Stimulated activated CD4-positive, alpha-beta T cell treated with anti-CD3 and anti-CD28 coated beads, Interleukin-15, amount 100 ng/mL, for 1 hour (primary cell): ENCODE measurements at regions not wholly inside any gene's neighbourhood (a gene's known extent, or its start where the extent isn't known, plus 50 kb on each side); places are given as distances from the start of the nearest gene placed in this dataset.
"Not testable (repeated sequence)": the region's sequence is repeated elsewhere in the genome, so short reads cannot be mapped to it uniquely, and the experiment has no call there.

Experiments used
- DNase-seq, 2 donors: peaks; one replicate each; pipeline ENCODE4 v3.0.0-alpha.2; 2020; ENCODE audit warnings: low read depth in 1 of 2, low spot score in 1 of 2

- DNase-seq, result no peak
These were observed 75.7 kb downstream of the C18orf54 start for GRCh38 chr18:54433368-54433767.

- no peak for DNase-seq
These were observed 76.2 kb downstream of the C18orf54 start for GRCh38 chr18:54433857-54434256.

DNA sequence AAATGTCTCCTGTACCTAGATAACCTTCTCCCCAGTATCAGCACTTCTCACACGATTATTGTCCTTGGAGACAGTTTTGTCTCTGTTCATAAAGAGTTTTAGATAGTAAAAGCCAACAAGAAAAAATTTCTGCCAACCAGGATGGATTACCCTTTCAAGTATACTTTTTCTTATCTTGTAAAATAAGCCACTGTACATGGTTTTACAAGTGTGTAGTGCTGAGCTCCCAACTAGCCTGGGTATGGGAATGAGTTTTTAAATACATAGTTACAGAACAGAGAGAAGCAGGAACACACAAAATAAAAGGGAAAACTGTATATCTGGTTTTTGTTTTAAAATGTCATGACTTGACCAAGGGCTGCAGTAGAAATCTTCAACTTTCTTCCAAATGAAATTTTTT is 76.7 kb downstream of the C18orf54 start:
- no peak for DNase-seq

DNA sequence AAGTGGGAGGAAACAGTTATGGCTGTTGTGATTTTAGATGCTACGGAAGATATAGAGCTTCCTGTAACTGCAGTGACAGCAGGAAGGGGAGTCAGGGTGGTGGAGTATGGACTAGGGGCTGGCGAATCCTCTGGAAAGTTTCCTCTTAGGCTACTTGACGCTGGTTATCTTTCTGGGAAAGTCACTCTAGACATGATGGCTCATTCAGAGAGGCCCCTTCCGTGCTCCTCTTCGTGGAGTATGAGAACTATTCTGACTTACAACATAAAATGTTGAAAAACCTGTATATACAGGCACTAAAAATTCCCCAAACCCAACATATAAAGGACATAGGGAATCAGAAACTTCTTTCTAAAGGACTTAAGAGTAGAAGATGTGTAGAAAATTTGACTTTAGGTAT is 78.8 kb downstream of the C18orf54 start:
- no peak for DNase-seq

- no peak for DNase-seq
These were observed 82.6 kb downstream of the C18orf54 start for GRCh38 chr18:54440292-54440691.

DNA sequence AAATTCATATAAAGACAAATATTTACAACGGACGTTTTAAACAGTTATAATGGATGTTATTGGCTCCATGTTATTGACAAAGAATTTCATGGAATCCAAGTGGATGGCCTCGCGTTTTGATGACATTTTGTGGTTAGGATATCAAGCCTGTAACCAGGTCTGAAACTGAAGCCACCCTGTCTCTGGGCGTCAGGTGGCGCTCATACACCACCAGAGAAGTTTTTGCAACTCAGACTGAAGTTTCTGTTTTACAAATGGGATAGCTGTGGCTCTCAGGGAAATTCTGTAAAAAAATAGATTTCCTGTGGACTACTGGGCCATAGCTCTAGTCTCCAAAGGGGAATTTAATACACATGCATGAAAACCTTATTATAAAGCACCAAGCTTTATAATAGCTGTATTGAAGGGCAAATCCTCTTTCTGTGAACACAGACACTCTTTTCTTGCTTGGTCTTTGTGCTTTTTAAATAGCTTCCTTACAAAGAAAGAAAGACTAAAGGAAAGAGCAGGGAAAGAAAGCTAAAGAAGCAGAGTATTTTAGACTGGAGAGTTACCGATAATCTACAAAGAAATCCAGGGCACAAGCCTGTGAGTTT is 86.7 kb downstream of the C18orf54 start:
- DNase-seq, result peak in 1 of 2 donors; percentile 2

DNA sequence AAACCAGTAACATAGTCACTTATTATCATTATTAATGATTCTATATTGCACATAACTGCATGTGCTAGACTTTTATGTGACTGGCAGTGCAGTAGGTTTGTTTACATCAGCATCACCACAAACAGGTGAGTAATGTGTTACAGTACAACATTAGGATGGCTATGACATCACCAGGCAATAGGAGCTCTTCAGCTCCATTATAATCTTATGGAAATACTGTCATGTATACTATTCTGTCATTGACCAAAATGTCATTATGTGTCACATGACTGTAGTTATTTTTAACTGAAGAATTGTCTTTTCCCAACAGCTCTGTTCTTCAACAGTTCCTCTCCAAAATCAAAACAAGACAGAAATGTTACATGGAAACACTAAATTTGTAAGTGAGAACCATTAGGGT is 96.3 kb downstream of the C18orf54 start:
- no peak for DNase-seq

DNA sequence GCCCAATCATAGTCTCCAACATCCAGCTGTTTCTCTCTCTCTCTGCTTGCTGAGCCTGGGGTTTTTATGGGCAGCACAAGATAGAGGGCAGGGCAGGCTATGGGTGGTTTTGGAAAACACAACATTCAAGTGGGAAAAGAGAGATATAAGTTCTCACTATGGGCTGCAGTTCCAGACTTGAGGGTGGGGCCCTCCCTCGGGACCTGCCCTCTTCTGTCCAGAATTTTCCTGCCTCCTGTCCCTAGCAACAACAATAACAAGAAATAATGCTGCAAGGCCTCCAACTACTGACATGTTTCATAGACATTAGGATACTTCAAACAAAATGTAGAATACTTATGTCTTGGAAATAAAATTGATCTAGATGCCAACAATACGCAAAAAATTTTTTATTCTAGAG is 107.8 kb downstream of the C18orf54 start:
- DNase-seq, result no peak

GRCh38 chr18:54466248-54467005 is 108.7 kb downstream of the C18orf54 start:
- no peak for DNase-seq

DNA sequence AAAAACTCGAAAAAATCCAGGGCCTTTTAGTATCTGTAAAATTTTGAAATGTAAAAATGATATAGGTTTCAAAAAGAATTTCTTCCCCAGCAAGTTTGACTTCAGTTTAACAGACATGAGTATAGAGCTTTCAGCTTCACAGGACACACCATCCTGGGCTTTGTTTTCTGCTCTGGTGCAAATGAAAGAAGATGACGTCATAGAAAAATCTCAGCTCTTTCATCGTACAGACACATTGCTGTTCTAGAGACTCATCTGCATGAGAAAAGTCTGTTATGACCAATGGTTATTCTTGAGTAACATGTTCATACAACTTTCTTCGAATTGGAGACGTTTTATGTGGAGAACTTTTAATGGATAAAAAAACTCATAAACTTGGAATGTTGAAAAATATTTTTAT is 111.7 kb upstream of the DYNAP start:
- DNase-seq, result no peak

DNA sequence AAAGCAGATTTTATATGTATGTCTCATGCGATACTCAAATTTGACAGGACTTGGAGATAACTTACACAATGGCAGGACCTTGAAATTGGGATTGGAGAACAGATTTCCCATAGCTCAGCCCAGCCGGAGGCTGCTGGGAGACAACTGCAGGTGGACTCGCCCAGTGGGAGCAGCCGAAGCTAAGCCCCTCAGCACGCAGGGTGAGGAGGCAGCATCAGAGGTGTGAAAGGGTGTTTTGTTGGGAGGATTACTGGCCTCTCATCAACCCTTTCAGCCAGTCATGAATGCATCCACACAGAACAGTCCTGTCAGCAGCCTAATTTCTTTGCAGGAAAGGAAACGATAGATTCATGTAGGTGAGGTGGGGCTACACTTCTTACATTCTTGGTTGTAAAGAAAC is 110.4 kb upstream of the DYNAP start:
- DNase-seq, result no peak

- not testable (repeated sequence) for DNase-seq
These were observed 88.6 kb upstream of the DYNAP start for GRCh38 chr18:54502451-54502850.

DNA sequence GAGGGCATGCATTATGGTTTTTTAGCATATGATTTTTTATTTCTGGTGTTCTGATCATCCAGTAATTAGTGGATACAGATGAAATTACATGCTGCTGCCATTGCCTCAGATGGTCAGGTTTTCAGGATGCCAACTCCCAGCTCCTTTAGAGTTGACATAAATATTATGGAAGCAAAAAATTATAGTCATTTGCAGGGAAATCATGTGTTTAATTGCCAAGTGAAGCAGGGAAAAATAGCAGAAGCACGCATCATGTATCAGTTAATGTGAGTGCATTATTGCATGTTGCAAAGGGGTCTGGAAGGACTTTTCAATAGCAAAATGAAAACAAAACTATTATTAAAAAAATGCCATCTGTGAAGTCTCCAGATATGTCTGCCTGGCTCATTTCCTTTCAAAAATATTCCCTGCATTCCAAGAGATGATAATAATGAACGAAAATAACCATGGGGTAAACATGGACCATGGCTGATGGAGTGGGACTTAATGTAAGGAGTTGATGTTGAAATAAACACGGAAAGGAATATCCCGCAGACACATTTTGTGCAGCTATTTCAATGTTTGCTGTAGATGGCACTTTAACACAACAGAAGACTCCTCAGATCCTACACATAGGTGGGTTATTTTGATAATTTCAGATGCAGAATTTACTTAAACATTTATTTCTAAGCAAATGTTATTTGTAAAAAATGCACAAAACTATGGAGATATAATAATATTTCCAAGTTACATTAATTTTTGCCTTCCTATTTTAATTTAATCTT is 87.7 kb upstream of the DYNAP start:
- no peak for DNase-seq

GRCh38 chr18:54506516-54507261 is 84.4 kb upstream of the DYNAP start:
- no peak for DNase-seq

DNA sequence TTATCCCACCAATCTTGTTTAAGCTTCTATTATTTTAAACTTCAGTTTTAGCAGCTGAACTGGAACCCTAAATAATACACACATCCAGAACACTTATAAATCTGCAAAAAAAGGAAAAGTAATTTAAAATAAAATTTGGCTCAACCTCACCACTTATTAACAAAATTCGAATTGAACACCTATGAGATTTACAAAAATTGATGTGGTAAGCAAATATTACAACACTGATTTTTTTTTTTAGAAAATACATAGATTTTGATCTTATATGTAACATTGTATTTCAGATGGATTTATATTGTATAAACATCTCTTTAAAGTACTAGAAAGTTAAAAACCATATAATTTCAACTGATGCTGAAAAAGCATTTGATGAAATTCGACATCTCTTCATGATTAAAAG is 81.3 kb upstream of the DYNAP start:
- DNase-seq, result no peak

- DNase-seq, result no peak
These were observed 75.9 kb upstream of the DYNAP start for GRCh38 chr18:54515149-54515548.

GRCh38 chr18:54517521-54517920 is 73.5 kb upstream of the DYNAP start:
- DNase-seq, result no peak

GRCh38 chr18:54521846-54522245 is 69.2 kb upstream of the DYNAP start:
- no peak for DNase-seq

- DNase-seq, result no peak
These were observed 62.1 kb upstream of the DYNAP start for GRCh38 chr18:54528942-54529376.

GRCh38 chr18:54529444-54529843 is 61.6 kb upstream of the DYNAP start:
- no peak for DNase-seq

DNA sequence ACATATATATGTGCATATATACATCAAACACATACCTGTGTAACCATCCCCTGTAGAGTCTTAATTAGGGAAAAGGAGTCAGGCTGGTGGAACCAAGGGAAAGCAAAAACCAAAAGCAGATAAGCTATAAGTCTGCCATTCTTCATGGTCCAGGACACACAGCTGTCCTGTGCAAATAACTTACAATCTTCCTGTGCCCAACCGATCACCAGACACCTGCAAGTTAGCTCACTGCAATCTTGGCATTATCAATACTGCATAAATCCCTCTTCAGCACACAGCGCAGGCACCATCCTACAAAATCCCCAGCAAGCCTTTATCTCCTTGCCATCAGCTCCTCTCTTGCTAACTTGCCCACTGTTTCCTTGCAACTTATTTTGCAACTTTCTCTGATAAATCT is 60.8 kb upstream of the DYNAP start:
- DNase-seq, result no peak
